HG03378 (cell line): ENCODE measurements at regions not wholly inside any gene's neighbourhood (a gene's known extent, or its start where the extent isn't known, plus 50 kb on each side); places are given as distances from the start of the nearest gene placed in this dataset.

Experiments
- ATAC-seq: cut with Tn5 transposase; IDR thresholded peaks from one replicate; pipeline ENCODE4 v1.9.1; 2021; ENCODE audit warnings: mild to moderate bottlenecking, moderate library complexity; ENCODE audit not compliant: unreplicated experiment

DNA sequence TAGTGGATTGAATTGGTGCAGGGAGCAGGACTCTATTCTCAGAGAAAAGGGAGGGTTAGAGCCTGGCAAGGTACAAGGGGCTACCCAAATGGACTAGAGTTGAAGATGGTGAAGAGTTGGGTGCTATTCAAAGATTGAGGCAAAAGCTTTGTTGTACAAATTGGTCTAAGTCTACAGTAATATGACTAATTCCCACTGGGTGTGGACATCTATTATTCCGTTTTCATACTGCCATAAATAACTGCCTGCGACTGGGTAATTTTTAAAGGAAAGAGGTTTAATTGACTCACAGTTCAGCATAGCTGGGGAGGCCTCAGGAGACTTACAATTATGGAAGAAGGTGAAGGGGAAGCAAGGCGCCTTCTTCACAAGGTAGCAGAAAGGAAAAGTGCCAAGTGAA, 266.3 kb downstream of the TPBG start:
- ATAC-seq = no peak

DNA sequence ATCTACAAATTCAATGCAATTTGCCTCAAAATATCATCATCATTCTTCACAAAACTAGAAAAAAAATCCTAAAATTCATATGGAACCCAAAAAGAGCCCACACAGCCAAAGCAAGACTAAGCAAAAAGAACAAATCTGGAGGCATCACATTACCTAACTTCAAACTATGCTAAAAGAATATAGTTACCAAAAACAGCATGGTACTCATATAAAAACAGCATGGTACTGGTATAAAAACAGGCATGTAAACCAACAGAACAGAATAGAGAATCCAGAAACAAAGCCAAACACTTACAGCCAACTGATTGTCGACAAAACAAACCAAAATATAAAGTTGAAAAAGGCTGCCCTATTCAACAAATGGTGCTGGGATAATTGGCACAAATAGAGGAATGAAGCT, 278.1 kb downstream of the TPBG start:
- ATAC-seq = no peak

DNA sequence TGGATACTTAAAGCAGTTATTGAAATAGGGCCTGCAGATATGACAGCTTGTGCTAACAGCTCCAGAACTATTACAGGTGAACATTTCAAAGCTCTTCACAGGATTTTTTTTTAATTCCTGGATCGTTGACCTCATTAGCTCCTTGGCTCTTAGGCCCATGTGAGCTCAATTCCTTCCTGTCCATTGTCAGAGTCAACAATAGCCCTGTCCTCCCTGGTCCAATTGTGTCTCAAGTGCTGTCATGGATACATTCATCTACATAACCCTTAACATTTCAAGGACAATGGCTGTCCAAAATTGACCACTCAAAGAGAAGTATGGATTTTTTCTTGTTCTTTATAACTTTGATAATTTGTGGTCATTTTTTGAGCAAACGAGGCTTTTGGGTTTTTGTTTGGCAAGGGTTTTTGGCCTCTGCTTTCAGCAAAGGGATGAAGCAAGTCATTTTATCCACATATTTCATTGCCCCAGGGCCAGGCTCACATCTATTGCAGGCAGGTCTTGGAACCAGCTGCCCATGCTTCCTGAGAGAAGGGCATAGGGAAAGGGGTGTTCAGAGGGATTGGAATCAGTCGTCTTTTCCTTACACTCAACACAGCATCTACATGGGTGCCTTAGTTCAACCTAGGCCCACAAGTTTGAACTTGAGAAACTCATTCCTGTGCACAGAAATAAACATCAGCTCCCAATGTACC, 282.1 kb downstream of the TPBG start:
- no peak for ATAC-seq

DNA sequence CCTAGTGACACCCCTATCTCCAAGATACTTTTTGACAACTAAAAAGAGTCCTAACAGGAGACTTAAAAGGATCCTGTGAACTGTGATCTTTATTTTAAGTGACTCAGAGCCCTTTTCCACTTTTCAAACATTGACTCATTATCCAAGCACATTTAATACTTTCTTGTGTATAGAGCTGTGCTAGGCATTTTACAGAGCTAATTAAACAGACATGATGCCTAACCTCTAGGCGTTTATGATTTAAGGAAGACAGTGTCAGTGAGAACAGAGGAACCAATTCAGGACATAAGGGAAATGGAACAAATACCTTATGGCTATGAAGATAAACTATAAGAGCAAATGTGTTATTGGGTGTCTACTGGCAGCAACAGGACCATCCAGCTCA, 282.6 kb downstream of the TPBG start:
- no peak for ATAC-seq

DNA sequence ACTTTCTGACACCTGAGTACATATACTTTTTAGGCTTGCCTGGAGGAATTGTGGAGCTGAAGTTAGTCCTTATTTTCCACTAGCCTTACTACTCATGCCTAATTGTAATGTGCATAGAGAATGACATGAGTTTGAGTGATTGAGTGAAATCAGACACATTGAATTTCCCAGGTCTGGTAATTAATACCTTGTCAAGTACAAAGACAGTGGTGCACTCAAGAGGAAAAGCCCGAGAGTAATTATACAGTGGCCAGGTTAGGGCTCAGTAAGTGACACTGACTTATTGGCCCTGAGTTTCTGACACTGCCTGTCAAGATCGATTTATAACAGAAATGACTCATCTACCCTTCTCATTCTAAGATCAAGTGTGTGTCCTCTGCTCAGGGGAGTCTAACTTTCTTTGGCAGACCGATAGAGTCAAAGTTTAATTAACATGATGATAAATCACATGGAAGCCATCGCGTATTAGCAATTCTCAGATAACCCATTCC, 288.3 kb downstream of the TPBG start:
- ATAC-seq = no peak

DNA sequence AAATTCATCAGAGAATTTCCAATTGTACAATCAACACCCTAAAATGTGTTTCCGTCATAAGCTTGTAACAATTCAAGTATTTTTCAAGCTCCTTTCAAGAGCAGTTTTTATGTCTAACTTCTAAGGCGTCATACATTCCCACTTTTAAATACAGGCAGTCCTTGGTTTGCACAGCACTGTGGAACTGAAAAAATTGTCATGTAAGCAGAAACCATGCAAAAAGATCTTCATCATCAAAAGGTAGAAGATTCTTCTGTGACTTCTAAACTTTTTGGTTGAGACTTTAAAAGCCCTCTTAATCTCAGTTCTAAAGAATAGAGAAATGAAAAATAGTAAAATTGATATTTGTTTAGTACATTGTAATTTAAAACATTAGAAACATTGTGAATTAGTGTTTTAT, 315.6 kb downstream of the TPBG start:
- ATAC-seq = no peak

DNA sequence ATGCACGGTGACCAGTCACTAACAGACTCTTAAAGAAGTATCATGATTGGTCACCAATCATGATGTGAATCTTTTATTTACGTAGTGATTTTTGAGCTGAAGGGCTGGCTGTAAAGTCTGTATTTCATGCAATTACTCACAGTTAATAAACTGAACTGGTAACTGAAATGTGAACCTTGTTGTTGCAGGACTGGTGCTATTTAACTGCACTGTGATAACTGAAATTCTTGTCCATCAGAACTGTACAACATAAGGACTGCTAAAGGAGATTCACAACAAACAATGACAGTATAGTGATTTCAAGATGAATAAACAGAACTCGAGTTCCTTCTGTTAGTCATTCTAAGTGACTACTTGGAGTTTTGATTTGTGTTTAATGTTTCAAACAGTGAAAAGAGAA, 316.6 kb downstream of the TPBG start:
- ATAC-seq = no peak

DNA sequence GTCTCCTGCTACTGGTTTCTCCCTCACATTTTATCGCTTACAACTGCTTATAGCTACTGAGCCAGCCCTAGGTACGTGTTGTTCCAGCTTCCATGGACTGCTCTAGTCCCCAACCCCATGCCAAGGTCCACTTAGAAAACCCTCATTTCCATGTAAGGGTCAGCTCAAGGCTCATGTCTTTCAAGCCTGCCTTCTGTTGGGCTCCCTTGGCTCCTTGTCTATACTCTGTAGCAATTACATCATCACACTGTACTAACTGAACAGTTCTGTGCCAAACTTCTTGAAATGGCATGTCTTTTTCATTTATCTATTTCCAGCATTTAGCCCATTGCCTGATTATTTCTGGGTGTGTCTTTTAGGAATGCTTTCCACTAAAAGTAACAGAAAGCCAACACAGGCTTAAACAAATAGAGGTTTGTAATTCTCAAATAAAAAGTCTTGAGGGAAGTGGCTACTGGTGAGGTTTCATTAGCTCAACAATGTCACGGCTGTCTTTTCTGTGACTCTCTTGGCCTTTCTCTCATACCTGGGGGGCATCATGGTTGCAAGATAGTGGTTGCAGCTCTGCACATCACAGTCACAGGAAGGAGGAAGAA, 317.6 kb downstream of the TPBG start:
- no peak for ATAC-seq

DNA sequence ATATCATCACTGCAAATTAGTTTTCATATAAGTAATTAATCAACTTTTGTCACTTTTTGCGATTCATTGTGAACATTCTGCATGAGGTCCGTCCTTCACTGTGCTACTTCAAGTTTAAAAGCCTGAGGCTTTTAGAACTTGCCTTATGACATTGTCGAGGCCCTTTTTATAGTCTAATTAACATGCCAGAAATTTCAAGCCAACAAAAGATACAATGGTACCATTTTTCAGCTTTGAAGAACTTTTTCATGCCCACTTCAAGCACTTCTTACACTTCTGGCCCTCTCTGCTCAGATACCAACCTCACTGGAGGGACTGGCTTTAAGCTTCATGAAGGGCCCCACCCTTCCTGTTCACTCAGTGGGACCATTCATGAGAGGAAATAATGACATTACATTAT, 323.1 kb downstream of the TPBG start:
- no peak for ATAC-seq

DNA sequence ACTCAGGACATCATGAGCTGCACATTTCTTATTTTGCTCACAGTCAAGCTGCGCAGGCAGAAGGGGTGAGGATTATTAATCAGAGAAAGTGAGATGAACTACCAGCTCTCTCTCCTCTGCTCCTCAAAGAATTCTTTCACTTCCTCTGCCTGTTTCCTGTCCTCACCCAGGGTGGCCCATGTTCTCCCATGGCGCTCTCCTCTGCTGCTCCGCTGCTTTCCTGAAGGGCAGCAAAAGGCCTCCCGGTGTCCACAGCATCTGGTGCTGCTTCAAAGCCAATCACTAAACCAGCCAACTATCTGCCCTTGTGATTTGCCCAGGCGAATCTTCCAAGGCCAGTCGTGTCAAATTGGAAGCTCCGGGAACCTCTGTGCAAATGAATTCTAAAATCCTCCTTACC, 324.2 kb downstream of the TPBG start:
- no peak for ATAC-seq

DNA sequence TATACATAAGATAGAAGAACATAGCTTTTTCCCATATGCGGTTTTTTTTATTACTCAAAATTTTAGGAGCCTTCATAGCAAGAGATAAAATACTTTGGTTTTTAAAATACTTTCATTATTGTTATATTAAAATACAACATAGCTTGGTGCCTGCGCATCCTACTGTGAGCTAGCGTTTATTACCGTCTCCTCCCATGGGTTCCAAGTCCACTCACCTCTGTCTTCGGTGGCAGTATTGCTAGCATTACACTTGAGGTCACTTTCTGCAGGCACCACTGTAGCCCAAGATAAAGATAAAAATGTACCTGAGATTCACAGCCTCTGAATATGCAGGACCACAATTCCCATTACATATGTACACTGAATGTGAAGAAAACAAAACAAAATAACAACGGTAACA, 326.7 kb downstream of the TPBG start:
- ATAC-seq = no peak

DNA sequence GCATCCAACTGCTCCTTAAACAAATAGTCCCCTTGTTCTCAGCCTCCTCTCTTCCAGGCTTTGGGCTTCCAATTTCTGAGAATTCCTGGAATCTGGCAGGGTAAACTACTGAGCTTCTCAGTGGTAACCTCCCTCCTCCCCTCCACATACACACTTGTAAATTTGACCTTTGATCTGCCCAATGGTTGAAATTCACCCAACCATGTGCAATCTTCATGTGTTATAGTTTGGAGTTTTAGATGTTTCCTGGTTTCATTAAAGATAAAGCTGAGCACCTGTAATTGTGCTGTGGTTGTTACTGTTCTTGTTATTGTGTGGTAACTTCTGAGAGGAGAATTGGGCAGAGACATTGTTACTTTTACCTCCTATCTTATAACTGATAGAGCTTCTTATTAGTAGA, 328.4 kb downstream of the TPBG start:
- ATAC-seq = no peak

DNA sequence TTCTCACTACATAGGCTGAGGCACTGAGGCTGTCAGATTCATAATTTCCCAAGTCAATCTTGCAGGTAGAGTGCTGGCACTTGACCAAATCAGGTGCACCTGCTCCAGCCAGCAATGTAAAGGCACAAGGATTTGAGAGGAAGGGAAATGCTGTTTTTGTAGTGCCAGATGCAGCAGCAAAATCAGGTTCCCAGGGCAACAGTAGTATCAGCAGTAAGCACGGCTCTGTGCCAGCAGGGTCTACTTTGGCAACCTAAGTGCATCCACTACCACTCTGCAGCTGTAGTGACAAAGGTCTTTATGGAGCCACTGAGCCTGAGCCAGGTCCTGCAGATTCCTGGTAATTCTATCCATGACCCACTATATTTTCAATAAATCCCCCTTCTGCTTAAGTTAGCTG, 329.5 kb downstream of the TPBG start:
- no peak for ATAC-seq

DNA sequence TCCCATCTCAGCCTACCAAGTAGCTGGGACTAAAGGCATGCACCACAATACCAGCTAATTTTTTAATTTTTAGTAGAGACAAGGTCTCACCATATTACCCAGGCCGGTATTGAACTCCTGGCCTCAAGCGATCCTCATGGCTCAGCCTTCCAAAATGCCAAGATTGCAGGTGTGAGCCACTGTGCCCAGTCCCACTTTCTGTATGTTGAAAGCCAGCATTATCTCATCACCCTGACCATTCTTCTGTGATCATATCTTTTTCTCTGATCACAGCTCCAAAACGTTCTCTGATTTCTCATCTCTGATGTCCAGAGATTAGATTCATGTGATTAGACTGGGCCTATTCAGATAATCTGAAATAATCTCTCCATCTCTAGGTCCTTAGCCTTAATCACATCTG, 337.7 kb downstream of the TPBG start:
- no peak for ATAC-seq

DNA sequence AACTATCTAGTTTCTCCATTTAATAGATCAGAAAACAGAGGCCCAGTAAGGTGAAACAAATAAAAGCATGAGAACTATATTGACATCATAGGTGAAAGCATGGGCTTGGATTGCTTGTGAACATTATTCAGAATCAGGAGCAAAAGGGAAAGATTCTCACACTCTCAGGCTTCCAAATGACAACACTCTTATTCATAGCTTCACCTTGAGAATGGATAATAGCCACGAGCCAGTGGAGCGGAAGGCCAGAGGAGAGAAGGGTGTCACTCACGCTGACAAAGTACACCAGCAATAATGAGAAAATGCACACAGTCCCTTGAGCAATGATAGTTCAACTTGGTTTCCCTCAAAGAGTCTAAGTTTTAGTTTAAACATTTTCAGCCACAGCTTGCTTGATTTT, 339.0 kb downstream of the TPBG start:
- no peak for ATAC-seq

DNA sequence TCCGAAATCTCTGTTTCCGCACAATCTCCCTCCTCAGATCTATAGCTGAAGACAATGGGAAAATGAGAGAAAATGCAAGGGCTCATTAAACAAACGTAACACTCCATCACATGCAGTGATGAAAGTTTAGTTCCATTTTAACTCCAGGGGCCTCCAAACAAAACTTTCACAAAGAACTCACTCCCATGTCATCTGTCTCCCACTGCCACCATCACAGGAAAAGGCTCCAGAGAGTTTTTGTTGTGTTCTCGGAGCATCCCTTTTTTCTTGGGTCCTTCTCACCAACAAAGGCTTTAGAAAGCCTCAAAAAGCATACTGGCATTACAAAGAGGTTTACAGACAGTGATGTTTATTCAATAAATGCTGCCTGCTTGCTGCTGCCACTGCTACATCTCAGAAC, 339.6 kb downstream of the TPBG start:
- no peak for ATAC-seq

DNA sequence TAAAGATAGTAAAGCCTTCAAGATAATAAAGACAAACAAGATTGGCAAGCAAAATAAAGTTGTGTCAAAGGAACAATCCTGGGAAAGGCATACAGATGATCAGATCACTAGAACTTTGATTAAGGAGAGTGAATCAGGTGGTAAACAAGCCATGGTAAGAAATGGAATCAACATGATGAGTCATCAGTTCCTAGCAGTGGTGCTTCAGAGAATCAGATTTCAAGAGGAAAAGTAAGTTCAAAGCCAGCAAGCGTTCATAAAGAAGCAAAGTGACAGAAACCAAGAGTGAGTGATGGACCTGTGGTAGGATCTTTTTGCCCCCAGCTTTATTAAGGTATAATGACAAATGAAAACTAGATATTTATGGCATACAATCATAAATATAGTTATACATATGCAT, 340.4 kb downstream of the TPBG start:
- no peak for ATAC-seq

DNA sequence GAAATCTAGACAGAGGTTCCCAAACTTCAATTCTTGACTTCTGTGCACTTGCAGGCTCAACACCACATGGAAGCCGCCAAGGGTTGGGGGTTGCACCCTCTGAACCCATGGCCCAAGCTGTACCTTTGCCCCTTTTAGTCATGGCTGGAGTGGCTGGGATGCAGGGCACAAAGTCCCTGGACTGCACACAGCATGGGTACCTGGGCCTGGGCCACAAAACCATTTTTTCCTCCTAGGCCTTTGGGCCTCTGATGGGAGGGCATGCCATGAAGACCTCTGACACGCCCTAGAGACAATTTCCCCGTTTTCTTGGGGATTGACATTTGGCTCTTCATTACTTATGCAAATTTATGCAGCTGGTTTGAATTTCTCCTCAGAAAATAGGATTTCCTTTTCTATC, 342.0 kb downstream of the TPBG start:
- no peak for ATAC-seq

DNA sequence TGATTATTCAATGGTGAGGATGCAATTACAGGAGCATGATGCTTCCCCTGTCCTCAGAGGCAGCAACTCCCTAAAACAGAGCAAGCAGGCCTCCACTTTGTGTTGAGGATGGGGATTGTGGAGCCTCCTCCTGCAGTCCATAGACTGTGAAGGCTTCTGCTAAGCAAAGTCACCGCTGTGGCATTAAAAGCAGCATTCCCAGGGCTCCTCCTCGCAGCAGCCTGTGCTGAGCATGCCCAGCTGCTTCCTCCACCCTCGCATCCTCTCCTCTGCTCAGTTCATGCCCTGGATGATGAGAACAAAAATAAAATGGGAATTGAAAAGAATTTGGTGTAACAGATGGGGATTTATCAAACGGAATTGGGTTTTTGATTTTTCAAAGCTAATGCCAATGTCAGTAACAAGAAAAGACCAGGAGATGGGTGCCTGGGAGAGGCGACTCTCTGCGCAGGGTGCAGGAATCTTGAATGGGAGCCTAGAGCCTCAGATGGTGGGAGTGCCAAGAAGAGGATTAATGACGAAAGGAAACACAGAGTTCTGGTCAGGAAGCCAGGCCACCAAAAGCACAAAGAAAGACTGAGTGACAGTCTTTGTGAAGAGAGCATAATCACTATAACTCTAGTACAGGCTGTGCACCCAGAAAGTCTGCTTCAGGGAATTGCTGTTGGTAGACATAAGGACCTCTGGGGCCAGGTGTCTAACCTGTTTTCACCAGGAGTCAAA, 347.6 kb downstream of the TPBG start:
- no peak for ATAC-seq

DNA sequence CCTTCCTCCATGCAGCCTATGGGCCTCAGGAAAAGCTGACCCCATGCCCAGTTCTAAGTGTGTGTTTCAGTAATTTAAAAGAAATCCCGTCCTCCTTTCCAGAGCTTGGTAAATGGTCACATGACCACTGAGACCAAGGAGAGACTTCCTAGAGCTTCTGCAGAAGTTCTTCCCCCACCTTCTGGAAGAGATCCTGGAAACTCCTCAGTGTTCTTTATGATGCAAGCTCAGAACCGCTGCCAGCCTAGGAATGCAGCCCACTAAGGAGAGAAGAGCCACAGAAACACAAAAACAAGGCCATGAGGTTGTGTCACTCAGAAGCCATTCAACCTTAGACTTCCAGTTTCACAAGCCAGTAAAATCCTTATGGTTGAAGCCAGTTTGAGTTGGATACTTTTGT, 348.4 kb downstream of the TPBG start:
- no peak for ATAC-seq

DNA sequence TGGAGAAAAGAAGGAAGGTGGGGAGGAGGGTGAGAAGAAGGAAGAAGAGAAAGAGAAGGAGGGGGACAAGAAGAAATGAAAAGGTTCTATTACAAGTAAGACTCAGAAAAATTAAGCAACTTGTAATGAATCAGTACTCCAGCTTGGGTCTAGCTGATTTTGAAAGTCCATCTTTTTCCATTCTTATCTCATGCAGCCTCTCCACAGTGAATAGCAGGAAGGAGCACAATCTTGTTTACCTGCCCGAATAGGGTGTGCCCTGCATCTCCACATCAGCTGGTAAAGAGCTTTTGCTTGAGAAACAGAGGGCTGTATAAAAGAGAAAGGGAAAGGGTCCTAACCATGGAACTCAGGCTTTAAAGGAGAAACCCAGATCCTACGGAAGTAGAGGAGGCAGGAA, 348.8 kb downstream of the TPBG start:
- no peak for ATAC-seq

DNA sequence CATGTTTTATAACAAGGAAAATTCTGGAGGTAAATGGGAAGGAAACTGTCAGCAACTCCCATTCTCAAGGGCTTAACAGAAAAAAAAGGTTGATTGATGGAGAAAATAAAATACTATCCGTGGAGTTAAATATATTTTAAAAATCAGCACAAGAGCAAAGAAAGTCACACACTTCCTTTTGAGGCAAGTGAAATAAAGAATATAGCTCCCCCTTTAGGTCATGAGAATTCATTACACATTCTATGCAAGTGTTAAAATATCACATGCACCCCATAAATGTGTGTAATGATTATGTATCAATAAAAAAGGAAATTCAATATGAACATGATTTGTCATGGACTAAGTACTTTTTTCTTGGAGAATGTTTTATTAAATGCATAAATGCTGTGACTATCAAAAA, 349.2 kb downstream of the TPBG start:
- no peak for ATAC-seq
